H9 (cell line): ENCODE measurements at regions not wholly inside any gene's neighbourhood (a gene's known extent, or its start where the extent isn't known, plus 50 kb on each side); places are given as distances from the start of the nearest gene placed in this dataset.

Experiments
- DNase-seq: peaks from one replicate; pipeline ENCODE4 v3.0.0-alpha.2; 2017
- H2AFZ ChIP-seq: one replicate; pipeline ENCODE4 v1.6.1; 2013; ENCODE audit warnings: mild to moderate bottlenecking, low read length, control low read depth, moderate library complexity
- H2AK5ac ChIP-seq: 2 replicates; pipeline ENCODE4 v1.6.1; 2013; ENCODE audit warnings: low read length, control low read depth, mixed read lengths; ENCODE audit not compliant: insufficient read length
- H2BK120ac ChIP-seq: one replicate; pipeline ENCODE4 v1.6.1; 2013; ENCODE audit warnings: low read depth, mild to moderate bottlenecking, low read length, control low read depth, inconsistent platforms; ENCODE audit not compliant: poor library complexity, severe bottlenecking
- H2BK12ac ChIP-seq: 2 replicates; pipeline ENCODE4 v1.6.1; 2013; ENCODE audit warnings: low read length, control low read depth, mixed read lengths, low read depth; ENCODE audit not compliant: insufficient read length
- H2BK15ac ChIP-seq: 2 replicates; pipeline ENCODE4 v1.6.1; 2013; ENCODE audit warnings: low read depth, low read length, control low read depth
- H2BK20ac ChIP-seq: one replicate; pipeline ENCODE4 v1.6.1; 2013; ENCODE audit warnings: low read depth, mild to moderate bottlenecking, low read length, control low read depth, inconsistent platforms; ENCODE audit not compliant: poor library complexity, severe bottlenecking
- H2BK5ac ChIP-seq: 2 replicates; pipeline ENCODE4 v1.6.1; 2013; ENCODE audit warnings: low read length, control low read depth, mixed read lengths; ENCODE audit not compliant: insufficient read length
- H3K14ac ChIP-seq: 2 replicates; pipeline ENCODE4 v1.6.1; 2013; ENCODE audit warnings: low read length, control low read depth; ENCODE audit not compliant: insufficient read depth
- H3K18ac ChIP-seq: 2 replicates; pipeline ENCODE4 v1.6.1; 2013; ENCODE audit warnings: low read depth, mild to moderate bottlenecking, mixed read lengths, low read length, control low read depth; ENCODE audit not compliant: insufficient read length
- H3K23ac ChIP-seq: 2 replicates; pipeline ENCODE4 v1.6.1; 2013; ENCODE audit warnings: low read length, control low read depth, mixed read lengths, low read depth; ENCODE audit not compliant: insufficient read length
- H3K23me2 ChIP-seq: 2 replicates; pipeline ENCODE4 v1.6.1; 2013; ENCODE audit warnings: low read depth, mild to moderate bottlenecking, mixed read lengths, low read length, control low read depth; ENCODE audit not compliant: insufficient read length, poor library complexity, severe bottlenecking
- H3K27ac ChIP-seq: 2 replicates; pipeline ENCODE4 v1.5.1; 2013; ENCODE audit warnings: low read length, control low read depth, mixed read lengths, low read depth; ENCODE audit not compliant: insufficient read length
- H3K27me3 ChIP-seq: 2 replicates; pipeline ENCODE4 v1.6.1; 2013; ENCODE audit warnings: low read length, control low read depth, inconsistent platforms; ENCODE audit not compliant: insufficient read depth
- H3K4ac ChIP-seq: 2 replicates; pipeline ENCODE4 v1.6.1; 2013; ENCODE audit warnings: low read depth, mild to moderate bottlenecking, control low read depth, inconsistent platforms, low read length, moderate library complexity
- H3K4me1 ChIP-seq: 2 replicates; pipeline ENCODE4 v1.6.1; 2013; ENCODE audit warnings: low read length, control low read depth, inconsistent platforms; ENCODE audit not compliant: insufficient read depth
- H3K4me2 ChIP-seq: 2 replicates; pipeline ENCODE4 v1.6.1; 2013; ENCODE audit warnings: low read length, control low read depth, mixed read lengths; ENCODE audit not compliant: insufficient read length, insufficient read depth
- H3K56ac ChIP-seq: 2 replicates; pipeline ENCODE4 v1.6.1; 2013; ENCODE audit warnings: low read depth, mild to moderate bottlenecking, mixed read lengths, low read length, control low read depth; ENCODE audit not compliant: insufficient read length
- H3K79me1 ChIP-seq: 2 replicates; pipeline ENCODE4 v1.6.1; 2013; ENCODE audit warnings: low read depth, mild to moderate bottlenecking, moderate library complexity, low read length, control low read depth, inconsistent platforms; ENCODE audit not compliant: insufficient read depth, poor library complexity, severe bottlenecking
- H3K79me2 ChIP-seq: 2 replicates; pipeline ENCODE4 v1.6.1; 2013; ENCODE audit warnings: low read length, control low read depth, inconsistent platforms; ENCODE audit not compliant: insufficient read depth
- H3K9ac ChIP-seq: 2 replicates; pipeline ENCODE4 v1.6.1; 2013; ENCODE audit warnings: low read length, control low read depth, mixed read lengths; ENCODE audit not compliant: insufficient read length; ENCODE audit errors: extremely low read depth
- H3K9me3 ChIP-seq: one replicate; pipeline ENCODE4 v1.6.1; 2013; ENCODE audit warnings: low read depth, low read length, inconsistent platforms; ENCODE audit not compliant: control insufficient read depth
- H3T11ph ChIP-seq: one replicate; pipeline ENCODE4 v1.6.1; 2013; ENCODE audit warnings: mild to moderate bottlenecking, low read length, control low read depth, inconsistent platforms
- H4K20me1 ChIP-seq: one replicate; pipeline ENCODE4 v1.6.1; 2013; ENCODE audit not compliant: control insufficient read depth, insufficient read length, insufficient read depth
- H4K5ac ChIP-seq: 2 replicates; pipeline ENCODE4 v1.6.1; 2013; ENCODE audit warnings: low read depth, mild to moderate bottlenecking, mixed read lengths, low read length, control low read depth; ENCODE audit not compliant: insufficient read length
- H4K8ac ChIP-seq: replicated peaks from 2 replicates; pipeline ENCODE4 v1.6.1; 2013; ENCODE audit warnings: low read length, control low read depth, mixed read lengths, low read depth; ENCODE audit not compliant: insufficient read length
- H4K91ac ChIP-seq: 2 replicates; pipeline ENCODE4 v1.6.1; 2013; ENCODE audit warnings: low read depth, mild to moderate bottlenecking, moderate library complexity, mixed read lengths, low read length, control low read depth; ENCODE audit not compliant: insufficient read length
- H3K27ac Mint-ChIP-seq, 3 experiments: 2 replicates in 2 of 3; 3 replicates in 1 of 3; pipeline ENCODE4 v1.8.0; 2020 to 2021; ENCODE audit warnings: mixed read lengths in 3 of 3, mild to moderate bottlenecking in 1 of 3, moderate library complexity in 1 of 3
- H3K27me3 Mint-ChIP-seq: 2 replicates; pipeline ENCODE4 v1.8.0; 2021; ENCODE audit warnings: low read depth, mild to moderate bottlenecking, moderate library complexity, mixed read lengths
- H3K36me3 Mint-ChIP-seq, 3 experiments: 2 replicates in 2 of 3; 3 replicates in 1 of 3; pipeline ENCODE4 v1.8.0; 2020 to 2021; ENCODE audit warnings: low read depth in 3 of 3, mixed read lengths in 3 of 3; ENCODE audit not compliant: insufficient read depth in 1 of 3
- H3K4me1 Mint-ChIP-seq, 2 experiments: 2 replicates each; pipeline ENCODE4 v1.8.0; 2020; ENCODE audit warnings: mixed read lengths in 2 of 2
- H3K4me3 Mint-ChIP-seq, 2 experiments: 2 replicates in 1 of 2; 3 replicates in 1 of 2; pipeline ENCODE4 v1.8.0; 2020 to 2021; ENCODE audit warnings: mild to moderate bottlenecking in 2 of 2, mixed read lengths in 2 of 2, moderate library complexity in 1 of 2
- H3K9me3 Mint-ChIP-seq, 2 experiments: 2 replicates in 1 of 2; 3 replicates in 1 of 2; pipeline ENCODE4 v1.8.0; 2020; ENCODE audit warnings: mild to moderate bottlenecking in 2 of 2, mixed read lengths in 2 of 2, moderate library complexity in 1 of 2
- WGBS: extraction: QIAGEN DNeasy Blood & Tissue Kit; methylation state at CpG from one replicate; pipeline ENCODE4 v1.1.7; 2013; ENCODE audit warnings: missing lambda C conversion rate, low lambda C conversion rate, mixed read lengths; ENCODE audit not compliant: insufficient read length; ENCODE audit errors: extremely low coverage; 5-methylcytosine and 5-hydroxymethylcytosine counted together
- TF ChIP-seq, protein P1 (sequence below): fragments of 200-600 bp; sonication (generic); conservative IDR thresholded peaks from 3 replicates; pipeline ENCODE4 v1.8.0; 2021; ENCODE audit warnings: antibody characterized with exemption, mild to moderate bottlenecking

DNA sequence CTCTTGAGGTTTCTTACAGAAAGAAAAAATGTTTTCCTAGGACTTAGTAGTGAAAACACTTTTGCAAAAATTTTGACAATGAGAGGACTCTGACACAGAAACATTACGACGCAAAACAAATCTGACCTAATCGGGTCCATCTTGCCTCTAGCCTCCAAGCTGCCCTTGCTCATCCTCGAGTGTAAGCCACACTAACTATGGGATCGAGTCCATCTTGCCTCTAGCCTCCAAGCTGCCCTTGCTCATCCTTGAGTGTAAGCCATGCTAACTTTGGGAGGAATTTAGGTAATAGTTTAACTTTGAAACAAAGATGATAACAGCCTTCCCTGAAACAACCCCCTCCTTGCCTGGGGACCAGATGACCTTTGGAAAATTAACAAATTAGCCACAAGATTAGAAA lies 100.3 kb upstream of the FRG1 start:
- Histone ChIP-seq H3K9ac (no peak overlapping the region), H3K79me2 (no peaks in the 10 kb centered on the region), H3K79me1 (no peaks in the 10 kb centered on the region), H3K27ac (no peak overlapping the region), H2BK5ac (no peak overlapping the region), H4K91ac (no peak overlapping the region), H2BK12ac (no peak overlapping the region), H3K4ac (no peak overlapping the region), H3K9me3 (peaks cover 24% of the 10 kb centered on the region), H4K8ac (no peak overlapping the region), H4K5ac (no peak overlapping the region), H3K4me1 (no peaks in the 10 kb centered on the region), H3K4me2 (no peak overlapping the region), H2BK20ac (no peak overlapping the region), H2AK5ac (no peak overlapping the region), H3K23me2 (no peaks in the 10 kb centered on the region), H4K20me1 (no peaks in the 10 kb centered on the region), H3K18ac (no peak overlapping the region), H2BK15ac (no peak overlapping the region), H2BK120ac (no peak overlapping the region), H3K14ac (no peak overlapping the region), H3K23ac (no peak overlapping the region), H3T11ph (no peak overlapping the region), H3K56ac (no peak overlapping the region), H2AFZ (no peak overlapping the region), H3K27me3 (no peaks in the 10 kb centered on the region)
- H3K36me3 Mint-ChIP-seq, result peaks cover 0 to 3% (median 2%) of the 10 kb centered on the region in 3 experiments; a peak in 3 of 7 replicates
- no peaks in the 10 kb centered on the region for H3K27me3 Mint-ChIP-seq
- no peaks in the 10 kb centered on the region for H3K4me1 Mint-ChIP-seq
- peaks cover 53 to 63% of the 10 kb centered on the region in 2 experiments for H3K9me3 Mint-ChIP-seq
- no CpG with 5 or more reads among the region's 5 CpGs for WGBS
- no peak overlapping the region for H3K4me3 Mint-ChIP-seq
- no peak overlapping the region for H3K27ac Mint-ChIP-seq
- TF ChIP-seq, protein P1, sequence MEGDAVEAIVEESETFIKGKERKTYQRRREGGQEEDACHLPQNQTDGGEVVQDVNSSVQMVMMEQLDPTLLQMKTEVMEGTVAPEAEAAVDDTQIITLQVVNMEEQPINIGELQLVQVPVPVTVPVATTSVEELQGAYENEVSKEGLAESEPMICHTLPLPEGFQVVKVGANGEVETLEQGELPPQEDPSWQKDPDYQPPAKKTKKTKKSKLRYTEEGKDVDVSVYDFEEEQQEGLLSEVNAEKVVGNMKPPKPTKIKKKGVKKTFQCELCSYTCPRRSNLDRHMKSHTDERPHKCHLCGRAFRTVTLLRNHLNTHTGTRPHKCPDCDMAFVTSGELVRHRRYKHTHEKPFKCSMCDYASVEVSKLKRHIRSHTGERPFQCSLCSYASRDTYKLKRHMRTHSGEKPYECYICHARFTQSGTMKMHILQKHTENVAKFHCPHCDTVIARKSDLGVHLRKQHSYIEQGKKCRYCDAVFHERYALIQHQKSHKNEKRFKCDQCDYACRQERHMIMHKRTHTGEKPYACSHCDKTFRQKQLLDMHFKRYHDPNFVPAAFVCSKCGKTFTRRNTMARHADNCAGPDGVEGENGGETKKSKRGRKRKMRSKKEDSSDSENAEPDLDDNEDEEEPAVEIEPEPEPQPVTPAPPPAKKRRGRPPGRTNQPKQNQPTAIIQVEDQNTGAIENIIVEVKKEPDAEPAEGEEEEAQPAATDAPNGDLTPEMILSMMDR, result no peak
- no peak for DNase-seq
